ENCODE measurements at regions not wholly inside any gene's neighbourhood (a gene's known extent, or its start where the extent isn't known, plus 50 kb on each side); places are given as distances from the start of the nearest gene placed in this dataset.

- no peak for DNase-seq (ENCODE audit: low spot score in 2 of 2)
- FAIRE-seq, result no peak
Observed at GRCh38 chr13:99911965-99912566, 59.5 kb downstream of the ZIC5 start.

GRCh38 chr13:99911069-99911964, 60.2 kb downstream of the ZIC5 start:
- DNase-seq (ENCODE audit: low spot score in 2 of 2), result no peak
- no peak for FAIRE-seq

- no peak for FAIRE-seq
- DNase-seq (ENCODE audit: low spot score in 2 of 2), result no peak
Observed at GRCh38 chr13:99909836-99910619, 61.5 kb downstream of the ZIC5 start.

- FAIRE-seq (no peak), DNase-seq (ENCODE audit: low spot score in 2 of 2) (no peak)
Observed at GRCh38 chr13:99909097-99909835, 62.3 kb downstream of the ZIC5 start.

GRCh38 chr13:99908140-99908803, 63.3 kb downstream of the ZIC5 start:
- DNase-seq (ENCODE audit: low spot score in 2 of 2) (no peak), FAIRE-seq (no peak)

GRCh38 chr13:99907627-99908026, 63.9 kb downstream of the ZIC5 start:
- DNase-seq (ENCODE audit: low spot score in 2 of 2), result no peak
- no peak for FAIRE-seq

- DNase-seq (ENCODE audit: low spot score in 2 of 2), result no peak
Observed at GRCh38 chr13:99907038-99907437, 64.5 kb downstream of the ZIC5 start.

GRCh38 chr13:99905814-99906213, 65.8 kb downstream of the ZIC5 start:
- no peak for DNase-seq (ENCODE audit: low spot score in 2 of 2)
- no peak for FAIRE-seq

More at GRCh38 chr13:99907038-99907437, 64.5 kb downstream of the ZIC5 start:
- FAIRE-seq, result no peak

GRCh38 chr13:99905224-99905623, 66.3 kb downstream of the ZIC5 start:
- no peak for FAIRE-seq

GRCh38 chr13:99903140-99903539, 68.4 kb downstream of the ZIC5 start:
- no peak for FAIRE-seq

More at GRCh38 chr13:99905224-99905623, 66.3 kb downstream of the ZIC5 start:
- no peak for DNase-seq (ENCODE audit: low spot score in 2 of 2)

GRCh38 chr13:99902657-99903056, 68.9 kb downstream of the ZIC5 start:
- no peak for FAIRE-seq
- no peak for DNase-seq (ENCODE audit: low spot score in 2 of 2)

More at GRCh38 chr13:99903140-99903539, 68.4 kb downstream of the ZIC5 start:
- DNase-seq (ENCODE audit: low spot score in 2 of 2), result no peak

- DNase-seq (ENCODE audit: low spot score in 2 of 2), result no peak
- no peak for FAIRE-seq
Observed at GRCh38 chr13:99900960-99901359, 70.6 kb downstream of the ZIC5 start.

GRCh38 chr13:99898421-99898820, 73.1 kb downstream of the ZIC5 start:
- DNase-seq (ENCODE audit: low spot score in 2 of 2) (no peak), FAIRE-seq (no peak)

GRCh38 chr13:99897076-99897440, 74.5 kb downstream of the ZIC5 start:
- FAIRE-seq (no peak), DNase-seq (ENCODE audit: low spot score in 2 of 2) (no peak)

GRCh38 chr13:99896369-99897075, 75.0 kb downstream of the ZIC5 start:
- DNase-seq (ENCODE audit: low spot score in 2 of 2), result no peak
- FAIRE-seq, result no peak

GRCh38 chr13:99895444-99896368, 75.9 kb downstream of the ZIC5 start:
- FAIRE-seq, result no peak

GRCh38 chr13:99894840-99895443, 76.6 kb downstream of the ZIC5 start:
- DNase-seq (ENCODE audit: low spot score in 2 of 2), result no peak
- no peak for FAIRE-seq

More at GRCh38 chr13:99895444-99896368, 75.9 kb downstream of the ZIC5 start:
- DNase-seq (ENCODE audit: low spot score in 2 of 2), result no peak
